GM12864 (cell line): ENCODE measurements at regions not wholly inside any gene's neighbourhood (a gene's known extent, or its start where the extent isn't known, plus 50 kb on each side); places are given as distances from the start of the nearest gene placed in this dataset.
"Not testable (repeated sequence)": the region's sequence is repeated elsewhere in the genome, so short reads cannot be mapped to it uniquely, and the experiment has no call there.

ENCODE experiments used
- DNase-seq: peaks from one replicate; pipeline ENCODE4 v3.0.0-alpha.2; 2011; ENCODE audit warnings: low read depth
- H3K4me3 ChIP-seq: 2 replicates; pipeline ENCODE4 v1.5.1; 2011; ENCODE audit warnings: mild to moderate bottlenecking, low read depth, low read length, control low read depth
- CTCF ChIP-seq: IDR thresholded peaks from 2 replicates; pipeline ENCODE4 v1.5.1; 2011; ENCODE audit warnings: low read depth, mild to moderate bottlenecking, moderate library complexity, low read length, control low read depth, inconsistent platforms; ENCODE audit errors: missing control alignments

- no peak for DNase-seq
- TF ChIP-seq CTCF: no peak
- no peak overlapping the region for H3K4me3 ChIP-seq
These were observed 524.8 kb upstream of the API5 start for GRCh38 chr11:42786981-42787380.

GRCh38 chr11:42795483-42795882 is 516.3 kb upstream of the API5 start:
- not testable (repeated sequence) for DNase-seq, H3K4me3 ChIP-seq

GRCh38 chr11:42800041-42800440 is 511.8 kb upstream of the API5 start:
- TF ChIP-seq CTCF: no peak
- no peak for DNase-seq
- no peak overlapping the region for H3K4me3 ChIP-seq

- TF ChIP-seq CTCF: no peak
- no peak overlapping the region; the same call in 1 of the 2 replicates for H3K4me3 ChIP-seq
- no peak for DNase-seq
These were observed 509.4 kb upstream of the API5 start for GRCh38 chr11:42802201-42802899.

GRCh38 chr11:42806191-42806590 is 505.6 kb upstream of the API5 start:
- TF ChIP-seq CTCF: no peak
- no peak overlapping the region for H3K4me3 ChIP-seq
- no peak for DNase-seq

GRCh38 chr11:42812361-42812760 is 499.4 kb upstream of the API5 start:
- no peak overlapping the region for H3K4me3 ChIP-seq
- TF ChIP-seq CTCF: no peak
- no peak for DNase-seq

GRCh38 chr11:42812960-42813359 is 498.8 kb upstream of the API5 start:
- no peak overlapping the region for H3K4me3 ChIP-seq
- TF ChIP-seq CTCF: no peak
- DNase-seq: no peak
